Liver (tissue), 8 donors: ENCODE measurements at regions not wholly inside any gene's neighbourhood (a gene's known extent, or its start where the extent isn't known, plus 50 kb on each side); places are given as distances from the start of the nearest gene placed in this dataset.

ENCODE experiments used
- DNase-seq: peaks from one replicate; pipeline ENCODE4 v3.0.0-alpha.2; 2017; ENCODE audit warnings: low spot score
- H3K27ac ChIP-seq, 2 donors: one replicate each; pipeline ENCODE4 v1.7.0; 2013; ENCODE audit warnings: inconsistent platforms in 2 of 2, low read length in 2 of 2, control low read depth in 1 of 2, low read depth in 1 of 2, mild to moderate bottlenecking in 1 of 2
- H3K27me3 ChIP-seq, 4 donors: one replicate each; pipeline versions ENCODE4 v1.6.1 to v1.7.0; 2013; ENCODE audit warnings: low read length in 3 of 4, inconsistent platforms in 1 of 4, mild to moderate bottlenecking in 1 of 4, moderate library complexity in 1 of 4; ENCODE audit not compliant: control insufficient read depth in 4 of 4, insufficient read depth in 4 of 4
- H3K36me3 ChIP-seq, 4 donors: one replicate each; pipeline versions ENCODE4 v1.6.1 to v1.7.0; 2013; ENCODE audit warnings: low read length in 3 of 4, mild to moderate bottlenecking in 3 of 4, low read depth in 1 of 4, moderate library complexity in 1 of 4; ENCODE audit not compliant: control insufficient read depth in 4 of 4, insufficient read depth in 3 of 4
- H3K4me1 ChIP-seq, 4 donors: one replicate each; pipeline versions ENCODE4 v1.6.1 to v1.7.0; 2013; ENCODE audit warnings: low read length in 3 of 4, mild to moderate bottlenecking in 3 of 4, moderate library complexity in 1 of 4; ENCODE audit not compliant: control insufficient read depth in 4 of 4, insufficient read depth in 4 of 4
- H3K4me3 ChIP-seq, 3 donors: one replicate each; pipeline versions ENCODE4 v1.6.1 to v1.7.0; 2013; ENCODE audit warnings: low read length in 3 of 3, control low read depth in 1 of 3, low read depth in 1 of 3, mild to moderate bottlenecking in 1 of 3
- H3K9ac ChIP-seq, 2 donors: one replicate each; pipeline ENCODE4 v1.7.0; 2013; ENCODE audit warnings: low read length in 2 of 2, mild to moderate bottlenecking in 2 of 2, moderate library complexity in 2 of 2, control low read depth in 1 of 2, low read depth in 1 of 2
- H3K9me3 ChIP-seq, 4 donors: one replicate each; pipeline versions ENCODE4 v1.6.1 to v1.7.0; 2013; ENCODE audit warnings: low read length in 3 of 4; ENCODE audit not compliant: control insufficient read depth in 4 of 4
- EGR1 ChIP-seq, 2 donors: IDR thresholded peaks; 2 replicates each; pipeline ENCODE4 v1.6.1; 2016 to 2018; ENCODE audit warnings: antibody characterized with exemption in 2 of 2, low read depth in 2 of 2
- FOXA1 ChIP-seq: IDR thresholded peaks from 2 replicates; pipeline ENCODE4 v1.6.1; 2016; ENCODE audit warnings: antibody characterized with exemption
- FOXA2 ChIP-seq: IDR thresholded peaks from 2 replicates; pipeline ENCODE4 v1.6.1; 2016; ENCODE audit warnings: antibody characterized with exemption
- GABPA ChIP-seq, 2 donors: IDR thresholded peaks in 1 of 2; conservative IDR thresholded peaks in 1 of 2; 2 replicates each; pipeline ENCODE4 v1.6.1; 2016; ENCODE audit warnings: antibody characterized with exemption in 2 of 2, mild to moderate bottlenecking in 1 of 2, moderate library complexity in 1 of 2
- HNF4A ChIP-seq, 2 donors: conservative IDR thresholded peaks; 2 replicates each; pipeline ENCODE4 v1.6.1; 2016; ENCODE audit warnings: antibody characterized with exemption in 2 of 2, mild to moderate bottlenecking in 2 of 2
- HNF4G ChIP-seq: IDR thresholded peaks from 2 replicates; pipeline ENCODE4 v1.6.1; 2016; ENCODE audit warnings: antibody characterized with exemption
- JUND ChIP-seq, 2 donors: IDR thresholded peaks; 2 replicates each; pipeline ENCODE4 v1.6.1; 2016; ENCODE audit warnings: antibody characterized with exemption in 2 of 2
- NR2F2 ChIP-seq: IDR thresholded peaks from 2 replicates; pipeline ENCODE4 v1.6.1; 2016; ENCODE audit warnings: antibody characterized with exemption
- RAD21 ChIP-seq, 2 donors: IDR thresholded peaks; 2 replicates each; pipeline ENCODE4 v1.6.1; 2016; ENCODE audit warnings: antibody characterized with exemption in 2 of 2, mild to moderate bottlenecking in 2 of 2
- RXRA ChIP-seq, 2 donors: IDR thresholded peaks; 2 replicates each; pipeline ENCODE4 v1.6.1; 2017 to 2018; ENCODE audit warnings: antibody characterized with exemption in 2 of 2, mild to moderate bottlenecking in 1 of 2
- SP1 ChIP-seq: IDR thresholded peaks from 2 replicates; pipeline ENCODE4 v1.6.1; 2018; ENCODE audit warnings: antibody characterized with exemption, mild to moderate bottlenecking
- TAF1 ChIP-seq: conservative IDR thresholded peaks from 2 replicates; pipeline ENCODE4 v1.6.1; 2016; ENCODE audit warnings: antibody characterized with exemption, mild to moderate bottlenecking
- YY1 ChIP-seq: IDR thresholded peaks from 2 replicates; pipeline ENCODE4 v1.6.1; 2016; ENCODE audit warnings: antibody characterized with exemption, mild to moderate bottlenecking
- whole genome bisulfite sequencing: extraction: QIAGEN DNeasy Blood & Tissue Kit; methylation state at CpG from one replicate; pipeline ENCODE4 v1.1.7; 2013; 5-methylcytosine and 5-hydroxymethylcytosine counted together
- TF ChIP-seq, protein P1 (sequence below): IDR thresholded peaks from 2 replicates; pipeline ENCODE4 v1.6.1; 2016; ENCODE audit warnings: antibody characterized with exemption
- TF ChIP-seq, protein P2 (sequence below): IDR thresholded peaks from 2 replicates; pipeline ENCODE4 v1.6.1; 2016; ENCODE audit warnings: antibody characterized with exemption
- TF ChIP-seq, protein P3 (sequence below): fragments of 150-350 bp; IDR thresholded peaks from 2 replicates; pipeline ENCODE4 v1.5.1; 2017; ENCODE audit warnings: improper control_type of control experiment, low read depth, low read length; ENCODE audit not compliant: missing input control
- TF ChIP-seq, protein P4 (sequence below): IDR thresholded peaks from 2 replicates; pipeline ENCODE4 v1.6.1; 2016; ENCODE audit warnings: antibody characterized with exemption
- TF ChIP-seq, protein P5 (sequence below): IDR thresholded peaks from 2 replicates; pipeline ENCODE4 v1.6.1; 2016; ENCODE audit warnings: antibody characterized with exemption, mild to moderate bottlenecking
- donor health status: healthy.
- donor health status: healthy.
- donor health status: healthy.
- donor health status: healthy.
- donor health status: healthy.

DNA sequence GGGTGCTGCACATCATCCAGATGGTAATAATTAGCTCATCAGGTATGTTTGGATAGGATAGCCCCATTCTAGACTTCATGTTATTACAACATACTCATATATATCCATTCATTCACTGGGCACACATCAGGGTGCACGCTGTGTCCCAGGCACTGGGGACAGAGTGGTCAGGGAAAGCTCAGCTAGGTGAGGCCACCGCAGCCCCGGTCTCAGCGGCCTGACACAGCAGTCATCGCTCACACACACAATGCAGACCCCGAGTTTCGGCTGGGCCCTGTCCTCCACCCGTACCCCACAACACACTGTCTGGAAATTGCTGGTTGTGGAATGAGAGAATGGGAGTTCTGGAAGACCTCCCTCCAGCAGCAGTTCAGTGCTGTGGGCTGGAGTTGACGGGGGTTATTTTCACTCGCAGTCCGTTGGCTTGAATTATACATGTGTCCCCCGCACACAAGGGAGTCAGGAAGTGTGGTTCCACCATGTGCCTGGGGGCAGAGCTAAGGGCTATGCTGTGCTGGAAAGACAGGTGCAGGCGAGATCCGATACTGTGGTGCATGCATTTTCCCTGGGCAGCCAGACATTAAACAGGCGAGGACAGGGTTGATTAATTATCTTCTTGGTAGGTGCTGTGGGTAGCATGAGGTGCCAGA lies 257.6 kb downstream of the TEX29 start:
- Histone ChIP-seq H3K9me3 (peaks cover 4 to 10% (median 7%) of the 10 kb centered on the region in 4 donors), H3K36me3 (no peaks in the 10 kb centered on the region), H3K9ac (no peak overlapping the region), H3K4me3 (no peak overlapping the region), H3K27ac (no peak overlapping the region), H3K27me3 (no peaks in the 10 kb centered on the region), H3K4me1 (peaks cover 0 to 8% (median 7%) of the 10 kb centered on the region in 4 donors)
- 91% methylated on average over 15 of the region's 15 CpGs for WGBS
- TF ChIP-seq, protein P1, sequence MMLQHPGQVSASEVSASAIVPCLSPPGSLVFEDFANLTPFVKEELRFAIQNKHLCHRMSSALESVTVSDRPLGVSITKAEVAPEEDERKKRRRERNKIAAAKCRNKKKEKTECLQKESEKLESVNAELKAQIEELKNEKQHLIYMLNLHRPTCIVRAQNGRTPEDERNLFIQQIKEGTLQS, result no peak
- TF ChIP-seq RAD21 (IDR thresholded peaks at IDR 0.05) (no peak), JUND (IDR thresholded peaks at IDR 0.05) (no peak), HNF4G (no peak), YY1 (no peak), EGR1 (IDR thresholded peaks at IDR 0.05; ENCODE audit: low read depth in 2 of 2) (no peak), GABPA (IDR thresholded peaks at IDR 0.05 in 1 of 2, conservative IDR thresholded peaks at IDR 0.05 in 1 of 2) (no peak), FOXA1 (no peak), TAF1 (no peak), FOXA2 (no peak), SP1 (no peak)
- TF ChIP-seq, protein P2, sequence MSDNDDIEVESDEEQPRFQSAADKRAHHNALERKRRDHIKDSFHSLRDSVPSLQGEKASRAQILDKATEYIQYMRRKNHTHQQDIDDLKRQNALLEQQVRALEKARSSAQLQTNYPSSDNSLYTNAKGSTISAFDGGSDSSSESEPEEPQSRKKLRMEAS, result no peak
- TF ChIP-seq, protein P3, sequence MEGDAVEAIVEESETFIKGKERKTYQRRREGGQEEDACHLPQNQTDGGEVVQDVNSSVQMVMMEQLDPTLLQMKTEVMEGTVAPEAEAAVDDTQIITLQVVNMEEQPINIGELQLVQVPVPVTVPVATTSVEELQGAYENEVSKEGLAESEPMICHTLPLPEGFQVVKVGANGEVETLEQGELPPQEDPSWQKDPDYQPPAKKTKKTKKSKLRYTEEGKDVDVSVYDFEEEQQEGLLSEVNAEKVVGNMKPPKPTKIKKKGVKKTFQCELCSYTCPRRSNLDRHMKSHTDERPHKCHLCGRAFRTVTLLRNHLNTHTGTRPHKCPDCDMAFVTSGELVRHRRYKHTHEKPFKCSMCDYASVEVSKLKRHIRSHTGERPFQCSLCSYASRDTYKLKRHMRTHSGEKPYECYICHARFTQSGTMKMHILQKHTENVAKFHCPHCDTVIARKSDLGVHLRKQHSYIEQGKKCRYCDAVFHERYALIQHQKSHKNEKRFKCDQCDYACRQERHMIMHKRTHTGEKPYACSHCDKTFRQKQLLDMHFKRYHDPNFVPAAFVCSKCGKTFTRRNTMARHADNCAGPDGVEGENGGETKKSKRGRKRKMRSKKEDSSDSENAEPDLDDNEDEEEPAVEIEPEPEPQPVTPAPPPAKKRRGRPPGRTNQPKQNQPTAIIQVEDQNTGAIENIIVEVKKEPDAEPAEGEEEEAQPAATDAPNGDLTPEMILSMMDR, result no peak
- TF ChIP-seq, protein P4, sequence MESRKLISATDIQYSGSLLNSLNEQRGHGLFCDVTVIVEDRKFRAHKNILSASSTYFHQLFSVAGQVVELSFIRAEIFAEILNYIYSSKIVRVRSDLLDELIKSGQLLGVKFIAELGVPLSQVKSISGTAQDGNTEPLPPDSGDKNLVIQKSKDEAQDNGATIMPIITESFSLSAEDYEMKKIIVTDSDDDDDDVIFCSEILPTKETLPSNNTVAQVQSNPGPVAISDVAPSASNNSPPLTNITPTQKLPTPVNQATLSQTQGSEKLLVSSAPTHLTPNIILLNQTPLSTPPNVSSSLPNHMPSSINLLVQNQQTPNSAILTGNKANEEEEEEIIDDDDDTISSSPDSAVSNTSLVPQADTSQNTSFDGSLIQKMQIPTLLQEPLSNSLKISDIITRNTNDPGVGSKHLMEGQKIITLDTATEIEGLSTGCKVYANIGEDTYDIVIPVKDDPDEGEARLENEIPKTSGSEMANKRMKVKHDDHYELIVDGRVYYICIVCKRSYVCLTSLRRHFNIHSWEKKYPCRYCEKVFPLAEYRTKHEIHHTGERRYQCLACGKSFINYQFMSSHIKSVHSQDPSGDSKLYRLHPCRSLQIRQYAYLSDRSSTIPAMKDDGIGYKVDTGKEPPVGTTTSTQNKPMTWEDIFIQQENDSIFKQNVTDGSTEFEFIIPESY, result no peak
- DNase-seq, result no peak

DNA sequence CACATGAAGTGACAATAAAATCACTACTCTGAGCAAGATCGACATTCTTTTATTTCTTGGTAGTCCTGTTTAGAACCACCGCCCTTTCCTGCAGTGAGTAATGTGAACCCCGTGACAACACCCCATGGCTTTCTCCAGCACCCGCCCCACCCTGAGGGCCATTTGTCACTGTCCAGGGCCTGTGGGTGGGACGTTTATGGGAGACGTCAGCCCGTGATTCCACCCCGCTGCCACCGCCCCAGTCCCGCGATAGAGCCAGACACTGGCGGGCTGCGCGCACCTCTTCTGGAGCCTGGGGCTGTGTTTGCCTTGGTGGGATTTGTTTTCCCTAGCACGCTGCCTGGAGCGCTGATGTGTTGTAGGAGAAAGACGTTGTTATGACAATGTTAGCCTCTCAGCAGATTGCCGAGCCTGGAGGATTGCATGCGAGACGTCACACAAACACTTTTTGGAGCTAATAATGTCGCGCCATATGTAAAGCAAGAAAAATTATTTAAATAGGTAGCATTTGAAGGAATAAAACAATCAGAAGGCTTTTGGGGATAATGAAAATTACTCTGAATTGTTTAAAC lies 263.7 kb downstream of the TEX29 start:
- Histone ChIP-seq H3K27me3 (no peaks in the 10 kb centered on the region), H3K27ac (no peak overlapping the region), H3K9me3 (no peaks in the 10 kb centered on the region), H3K4me3 (no peak overlapping the region), H3K9ac (no peak overlapping the region), H3K36me3 (no peaks in the 10 kb centered on the region), H3K4me1 (no peaks in the 10 kb centered on the region)
- WGBS, result 86% methylated on average over 22 of the region's 22 CpGs
- no peak for DNase-seq
- TF ChIP-seq EGR1 (IDR thresholded peaks at IDR 0.05; ENCODE audit: low read depth in 2 of 2) (no peak), TAF1 (no peak), HNF4A (conservative IDR thresholded peaks at IDR 0.05) (no peak), FOXA1 (no peak), HNF4G (no peak), RAD21 (IDR thresholded peaks at IDR 0.05) (no peak), NR2F2 (no peak), FOXA2 (no peak), YY1 (no peak), SP1 (no peak), RXRA (IDR thresholded peaks at IDR 0.05) (no peak)
- TF ChIP-seq, protein P5, sequence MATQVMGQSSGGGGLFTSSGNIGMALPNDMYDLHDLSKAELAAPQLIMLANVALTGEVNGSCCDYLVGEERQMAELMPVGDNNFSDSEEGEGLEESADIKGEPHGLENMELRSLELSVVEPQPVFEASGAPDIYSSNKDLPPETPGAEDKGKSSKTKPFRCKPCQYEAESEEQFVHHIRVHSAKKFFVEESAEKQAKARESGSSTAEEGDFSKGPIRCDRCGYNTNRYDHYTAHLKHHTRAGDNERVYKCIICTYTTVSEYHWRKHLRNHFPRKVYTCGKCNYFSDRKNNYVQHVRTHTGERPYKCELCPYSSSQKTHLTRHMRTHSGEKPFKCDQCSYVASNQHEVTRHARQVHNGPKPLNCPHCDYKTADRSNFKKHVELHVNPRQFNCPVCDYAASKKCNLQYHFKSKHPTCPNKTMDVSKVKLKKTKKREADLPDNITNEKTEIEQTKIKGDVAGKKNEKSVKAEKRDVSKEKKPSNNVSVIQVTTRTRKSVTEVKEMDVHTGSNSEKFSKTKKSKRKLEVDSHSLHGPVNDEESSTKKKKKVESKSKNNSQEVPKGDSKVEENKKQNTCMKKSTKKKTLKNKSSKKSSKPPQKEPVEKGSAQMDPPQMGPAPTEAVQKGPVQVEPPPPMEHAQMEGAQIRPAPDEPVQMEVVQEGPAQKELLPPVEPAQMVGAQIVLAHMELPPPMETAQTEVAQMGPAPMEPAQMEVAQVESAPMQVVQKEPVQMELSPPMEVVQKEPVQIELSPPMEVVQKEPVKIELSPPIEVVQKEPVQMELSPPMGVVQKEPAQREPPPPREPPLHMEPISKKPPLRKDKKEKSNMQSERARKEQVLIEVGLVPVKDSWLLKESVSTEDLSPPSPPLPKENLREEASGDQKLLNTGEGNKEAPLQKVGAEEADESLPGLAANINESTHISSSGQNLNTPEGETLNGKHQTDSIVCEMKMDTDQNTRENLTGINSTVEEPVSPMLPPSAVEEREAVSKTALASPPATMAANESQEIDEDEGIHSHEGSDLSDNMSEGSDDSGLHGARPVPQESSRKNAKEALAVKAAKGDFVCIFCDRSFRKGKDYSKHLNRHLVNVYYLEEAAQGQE, result no peak
- TF ChIP-seq, protein P3, result no peak
- TF ChIP-seq, protein P2, result no peak
- TF ChIP-seq, protein P1, result no peak
